K562 (cell line): ENCODE measurements at regions not wholly inside any gene's neighbourhood (a gene's known extent, or its start where the extent isn't known, plus 50 kb on each side); places are given as distances from the start of the nearest gene placed in this dataset.
A peak's percentile ranks its signal among the peaks of the same experiment; 100 is the strongest.

ENCODE experiments used
- ATAC-seq: fragments of 200-7000 bp; cut with Tn5 transposase; 3 replicates; pipeline ENCODE4 v1.9.1; 2020; ENCODE audit warnings: moderate library complexity
- BruUV-seq: library from RNA; stranded (reverse); fragments of 400-500 nt; replicated peaks from 2 replicates; lab custom pipeline; 2021; lab: Mats Ljungman, UMichigan
- CTCF ChIA-PET: fragments of 300-600 bp; formaldehyde crosslinking; extraction: SDS; loops from one replicate; lab custom pipeline; 2021; ENCODE audit warnings: low intra/inter-chr PET ratio; lab: Yijun Ruan, JAX
- POLR2A ChIA-PET: fragments of 300-600, 350-650 bp; sonication (Branson Sonifier 250); formaldehyde crosslinking; extraction: SDS; loops from one replicate; lab custom pipeline; 2021; ENCODE audit warnings: antibody characterized with exemption, inconsistent platforms; lab: Yijun Ruan, JAX
- DNase-seq, 4 experiments: peaks; one replicate each; pipeline versions ENCODE4 v3.0.0 to v3.0.0-alpha.2; 2011 to 2018; ENCODE audit warnings: low spot score in 3 of 4, mixed read lengths in 3 of 4; ENCODE audit errors: extremely low read depth in 1 of 4
- FAIRE-seq: peaks from 2 replicates; lab custom pipeline; 2011; peaks lifted over from hg19 to GRCh38; lab: Jason Lieb, UNC
- H2AFZ ChIP-seq: 2 replicates; pipeline ENCODE4 v1.6.0; 2011; ENCODE audit warnings: low read depth, low read length, control low read depth, inconsistent platforms
- H3K27ac ChIP-seq: fragments of 200-600 bp; 3 replicates; pipeline ENCODE4 v1.8.0; 2011; ENCODE audit warnings: low read depth, mild to moderate bottlenecking, control low read depth, inconsistent platforms, low read length, moderate library complexity, mixed read lengths; ENCODE audit errors: extremely low read depth
- H3K27me3 ChIP-seq, 2 experiments: fragments of 300-600 bp in 1 of 2; 2 replicates in 1 of 2; 3 replicates in 1 of 2; pipeline versions ENCODE4 v1.6.0 to v1.8.0; 2011; ENCODE audit warnings: inconsistent platforms in 2 of 2, low read length in 2 of 2, mild to moderate bottlenecking in 1 of 2, mixed read lengths in 1 of 2, moderate library complexity in 1 of 2; ENCODE audit not compliant: control insufficient read depth in 2 of 2, insufficient read depth in 2 of 2
- H3K36me3 ChIP-seq: fragments of 300-600 bp; 3 replicates; pipeline ENCODE4 v1.8.0; 2011; ENCODE audit warnings: mild to moderate bottlenecking, low read length, inconsistent platforms; ENCODE audit not compliant: control insufficient read depth, insufficient read depth
- H3K4me1 ChIP-seq, 2 experiments: fragments of 200-600 bp in 1 of 2; replicated peaks in 1 of 2; 2 replicates in 1 of 2; 3 replicates in 1 of 2; pipeline versions ENCODE4 v1.5.1 to v1.8.0; 2011; ENCODE audit warnings: inconsistent platforms in 2 of 2, low read length in 2 of 2, mild to moderate bottlenecking in 1 of 2, mixed read lengths in 1 of 2, moderate library complexity in 1 of 2; ENCODE audit not compliant: control insufficient read depth in 2 of 2, insufficient read depth in 2 of 2
- H3K4me2 ChIP-seq: 2 replicates; pipeline ENCODE4 v1.6.1; 2011; ENCODE audit warnings: low read length, control low read depth, inconsistent platforms, mixed read lengths; ENCODE audit not compliant: insufficient read depth
- H3K4me3 ChIP-seq: fragments of 200-600 bp; sonication (generic), shearing (Covaris generic); 2 replicates; pipeline ENCODE4 v1.5.1; 2016; ENCODE audit warnings: control low read depth, inconsistent platforms
- H3K79me2 ChIP-seq: fragments of 200-600 bp; 3 replicates; pipeline ENCODE4 v1.8.0; 2011; ENCODE audit warnings: low read length, inconsistent platforms; ENCODE audit not compliant: control insufficient read depth, insufficient read depth
- H3K9ac ChIP-seq, 2 experiments: 2 replicates each; pipeline versions ENCODE4 v1.6.0 to v1.6.1; 2011; ENCODE audit warnings: low read depth in 2 of 2, low read length in 2 of 2, control low read depth in 1 of 2, inconsistent platforms in 1 of 2, mild to moderate bottlenecking in 1 of 2, mixed read lengths in 1 of 2; ENCODE audit not compliant: insufficient read depth in 1 of 2
- H3K9me1 ChIP-seq: one replicate; pipeline ENCODE4 v1.6.0; 2011; ENCODE audit warnings: inconsistent platforms, mild to moderate bottlenecking, low read length, moderate library complexity; ENCODE audit not compliant: control insufficient read depth, insufficient read depth
- H3K9me3 ChIP-seq: replicated peaks from 2 replicates; pipeline ENCODE4 v1.5.1; 2011; ENCODE audit warnings: low read depth, low read length, inconsistent platforms; ENCODE audit not compliant: control insufficient read depth, insufficient read depth
- H4K20me1 ChIP-seq: replicated peaks from 2 replicates; pipeline ENCODE4 v1.6.1; 2011; ENCODE audit warnings: low read length, inconsistent platforms, mixed read lengths; ENCODE audit not compliant: control insufficient read depth, insufficient read depth
- CBFA2T2 ChIP-seq: fragments of 450-650 bp; conservative IDR thresholded peaks from 2 replicates; pipeline ENCODE4 v1.6.1; 2017; ENCODE audit warnings: mild to moderate bottlenecking
- CCNT2 ChIP-seq: IDR thresholded peaks from 2 replicates; pipeline ENCODE4 v1.6.1; 2011; ENCODE audit warnings: borderline replicate concordance, low read depth, mild to moderate bottlenecking, moderate library complexity, mixed read lengths, low read length; ENCODE audit not compliant: insufficient read length; ENCODE audit errors: extremely low read depth
- ESRRA ChIP-seq: fragments of 450-650 bp; IDR thresholded peaks from 2 replicates; pipeline ENCODE4 v1.6.1; 2014; ENCODE audit warnings: low read depth, mild to moderate bottlenecking, moderate library complexity, borderline replicate concordance
- FOXJ2 ChIP-seq: fragments of 200-800 bp; sonication (Bioruptor generic); IDR thresholded peaks from 2 replicates; pipeline ENCODE4 v1.6.1; 2016; ENCODE audit warnings: missing genetic modification characterization, missing compliant biosample characterization
- KDM2B ChIP-seq: fragments of 250-450 bp; sonication (Bioruptor Pico); IDR thresholded peaks from 2 replicates; pipeline ENCODE4 v1.8.0; 2021; ENCODE audit warnings: mild to moderate bottlenecking, moderate library complexity
- MTA1 ChIP-seq: fragments of 450-650 bp; IDR thresholded peaks from 2 replicates; pipeline ENCODE4 v1.6.1; 2017; ENCODE audit warnings: borderline replicate concordance
- MTA3 ChIP-seq: fragments of 450-650 bp; formaldehyde crosslinking; IDR thresholded peaks from 2 replicates; pipeline ENCODE4 v1.6.1; 2017; ENCODE audit warnings: mild to moderate bottlenecking, borderline replicate concordance
- NR2C1 ChIP-seq, 2 experiments: fragments of 450-650 bp; IDR thresholded peaks; 2 replicates each; pipeline ENCODE4 v1.6.1; 2017; ENCODE audit warnings: mild to moderate bottlenecking in 2 of 2, antibody characterized with exemption in 1 of 2, inconsistent platforms in 1 of 2, missing compliant biosample characterization in 1 of 2, missing genetic modification characterization in 1 of 2
- NR2C2 ChIP-seq, 2 experiments: fragments of 200-800 bp in 1 of 2; sonication (Bioruptor generic) in 1 of 2; sonication (generic) in 1 of 2; formaldehyde crosslinking in 1 of 2; IDR thresholded peaks; 2 replicates each; pipeline versions ENCODE4 v1.6.1 to v1.8.0; 2016 to 2022; ENCODE audit warnings: mild to moderate bottlenecking in 1 of 2, missing compliant biosample characterization in 1 of 2, missing genetic modification characterization in 1 of 2, missing genetic modification reagents in 1 of 2
- PHF21A ChIP-seq: fragments of 450-650 bp; IDR thresholded peaks from 2 replicates; pipeline ENCODE4 v1.6.1; 2017; ENCODE audit warnings: low read depth, borderline replicate concordance
- SMARCA4 ChIP-seq: fragments of 450-650 bp; IDR thresholded peaks from 2 replicates; pipeline ENCODE4 v1.6.1; 2016
- WGBS: fragments of 100-300 bp; shearing (Covaris generic); methylation state at CpG from one replicate; pipeline ENCODE4 v1.1.6; 2016; ENCODE audit warnings: low coverage, mixed read lengths; ENCODE audit not compliant: insufficient coverage; ENCODE audit errors: missing lambda C conversion rate; 5-methylcytosine and 5-hydroxymethylcytosine counted together
- in situ Hi-C: fragments of 300-500 bp; cut with MboI; formaldehyde crosslinking; loops from 4 replicates; pipeline ENCODE4 v1.15.0; 2018; ENCODE audit warnings: inconsistent platforms, mixed read lengths
- intact Hi-C: fragments of 100-400 bp; cut with micrococcal nuclease; formaldehyde crosslinking; loops from 2 replicates; pipeline ENCODE4 v1.14.2; 2022
- TF ChIP-seq, protein P1 (sequence below): fragments of 200-800 bp; sonication (Bioruptor generic); IDR thresholded peaks from 2 replicates; pipeline ENCODE4 v1.6.1; 2017; ENCODE audit warnings: missing genetic modification characterization, missing compliant biosample characterization

- ChIA-PET POLR2A (interaction anchor here (0.6 to 1.5 kb wide), 4 partner anchors 9 to 98 kb away, joined by 3 to 4 read pairs (median 3); no protein-coding TSS in a partner anchor), CTCF (no interaction called here)
- no peak for FAIRE-seq
- no peak overlapping the region for H3K4me3 ChIP-seq
- WGBS, result 44% methylated on average over 6 of the region's 6 CpGs
- H3K9me3 ChIP-seq, result no peaks in the 10 kb centered on the region
- intact Hi-C loops (no loop called here), in situ Hi-C loops (no loop called here)
- no peaks in the 10 kb centered on the region; the same call in 1 of the 2 replicates for H4K20me1 ChIP-seq
- BruUV-seq, result no TSS peak
- peaks cover 3 to 28% of the 10 kb centered on the region in 2 experiments; a peak in 4 of 5 replicates for H3K4me1 ChIP-seq
- no peak for DNase-seq
- H3K9ac ChIP-seq, result peak overlapping the region in 1 of 2 experiments; percentile 10; a peak in 1 of 4 replicates
- TF ChIP-seq MTA1 (0 out of 2 replicates have a peak, but pooled peaks have one; percentile 18), CBFA2T2 (no peak), PHF21A (no peak), KDM2B (CRISPR knock-in tag) (no peak), ESRRA (peak; percentile 88), NR2C1 (IDR thresholded peaks at IDR 0.05) (no peak), NR2C1 (tag; IDR thresholded peaks at IDR 0.05) (0 out of 2 replicates have a peak, but pooled peaks have one; percentile 37), SMARCA4 (0 out of 2 replicates have a peak, but pooled peaks have one; percentile 17), NR2C2 (CRISPR knock-in tag; IDR thresholded peaks at IDR 0.05) (no peak), NR2C2 (tag; IDR thresholded peaks at IDR 0.05) (peak; percentile 67), CCNT2 (no peak), FOXJ2 (tag) (no peak), MTA3 (no peak)
- TF ChIP-seq, protein P1, sequence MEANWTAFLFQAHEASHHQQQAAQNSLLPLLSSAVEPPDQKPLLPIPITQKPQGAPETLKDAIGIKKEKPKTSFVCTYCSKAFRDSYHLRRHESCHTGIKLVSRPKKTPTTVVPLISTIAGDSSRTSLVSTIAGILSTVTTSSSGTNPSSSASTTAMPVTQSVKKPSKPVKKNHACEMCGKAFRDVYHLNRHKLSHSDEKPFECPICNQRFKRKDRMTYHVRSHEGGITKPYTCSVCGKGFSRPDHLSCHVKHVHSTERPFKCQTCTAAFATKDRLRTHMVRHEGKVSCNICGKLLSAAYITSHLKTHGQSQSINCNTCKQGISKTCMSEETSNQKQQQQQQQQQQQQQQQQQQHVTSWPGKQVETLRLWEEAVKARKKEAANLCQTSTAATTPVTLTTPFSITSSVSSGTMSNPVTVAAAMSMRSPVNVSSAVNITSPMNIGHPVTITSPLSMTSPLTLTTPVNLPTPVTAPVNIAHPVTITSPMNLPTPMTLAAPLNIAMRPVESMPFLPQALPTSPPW (CRISPR knock-in tag), result 0 out of 2 replicates have a peak, but pooled peaks have one; percentile 27
- no peak overlapping the region for H3K4me2 ChIP-seq
- H2AFZ ChIP-seq, result peak overlapping the region; percentile 67
- no peaks in the 10 kb centered on the region for H3K9me1 ChIP-seq
- H3K27ac ChIP-seq, result no peak overlapping the region
- H3K36me3 ChIP-seq, result no peaks in the 10 kb centered on the region
- no peak for ATAC-seq
- H3K27me3 ChIP-seq, result peaks cover 2 to 5% of the 10 kb centered on the region in 2 experiments; a peak in 2 of 5 replicates
- no peaks in the 10 kb centered on the region for H3K79me2 ChIP-seq
Measured at GRCh38 chr9:129423216-129423615, 197.7 kb downstream of the C9orf50 start.
